Uterus (tissue), 2 donors: ENCODE measurements at regions not wholly inside any gene's neighbourhood (a gene's known extent, or its start where the extent isn't known, plus 50 kb on each side); places are given as distances from the start of the nearest gene placed in this dataset.

Source experiments
- POLR2A ChIP-seq, 2 donors: fragments of 450-650 bp; IDR thresholded peaks; one replicate each; pipeline ENCODE4 v1.6.1; 2016; ENCODE audit warnings: antibody characterized with exemption in 2 of 2, mild to moderate bottlenecking in 1 of 2, moderate library complexity in 1 of 2
- TF ChIP-seq, protein P1 (sequence below), 4 experiments: fragments of 200-600 bp in 2 of 4; fragments of 450-650 bp in 2 of 4; sonication (generic) in 2 of 4; IDR thresholded peaks; one replicate each; pipeline ENCODE4 v1.5.1; 2016 to 2019; ENCODE audit warnings: antibody characterized with exemption in 4 of 4, mild to moderate bottlenecking in 2 of 4, moderate library complexity in 1 of 4

DNA sequence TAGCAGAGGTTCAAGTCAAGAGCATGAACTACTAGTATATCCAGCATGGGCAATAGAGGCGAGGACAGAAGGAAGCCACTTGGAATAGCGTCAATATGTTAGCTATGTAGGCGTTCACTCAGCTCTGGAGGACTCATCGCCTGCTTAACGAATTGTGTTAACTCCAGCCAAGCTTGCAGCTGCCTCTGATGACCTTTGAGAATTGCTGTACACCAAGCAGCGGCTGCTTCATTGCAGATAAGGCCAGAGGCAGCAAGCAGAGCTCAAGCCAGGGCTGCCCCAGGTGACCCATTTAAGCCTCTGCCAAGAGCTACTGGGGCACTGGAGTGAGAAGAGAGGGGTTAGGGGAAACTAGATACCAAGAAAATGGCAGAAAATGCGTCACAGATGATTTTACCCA, 160.2 kb upstream of the IGFBP7 start:
- TF ChIP-seq, protein P1, sequence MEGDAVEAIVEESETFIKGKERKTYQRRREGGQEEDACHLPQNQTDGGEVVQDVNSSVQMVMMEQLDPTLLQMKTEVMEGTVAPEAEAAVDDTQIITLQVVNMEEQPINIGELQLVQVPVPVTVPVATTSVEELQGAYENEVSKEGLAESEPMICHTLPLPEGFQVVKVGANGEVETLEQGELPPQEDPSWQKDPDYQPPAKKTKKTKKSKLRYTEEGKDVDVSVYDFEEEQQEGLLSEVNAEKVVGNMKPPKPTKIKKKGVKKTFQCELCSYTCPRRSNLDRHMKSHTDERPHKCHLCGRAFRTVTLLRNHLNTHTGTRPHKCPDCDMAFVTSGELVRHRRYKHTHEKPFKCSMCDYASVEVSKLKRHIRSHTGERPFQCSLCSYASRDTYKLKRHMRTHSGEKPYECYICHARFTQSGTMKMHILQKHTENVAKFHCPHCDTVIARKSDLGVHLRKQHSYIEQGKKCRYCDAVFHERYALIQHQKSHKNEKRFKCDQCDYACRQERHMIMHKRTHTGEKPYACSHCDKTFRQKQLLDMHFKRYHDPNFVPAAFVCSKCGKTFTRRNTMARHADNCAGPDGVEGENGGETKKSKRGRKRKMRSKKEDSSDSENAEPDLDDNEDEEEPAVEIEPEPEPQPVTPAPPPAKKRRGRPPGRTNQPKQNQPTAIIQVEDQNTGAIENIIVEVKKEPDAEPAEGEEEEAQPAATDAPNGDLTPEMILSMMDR (IDR thresholded peaks at IDR 0.05) = no peak
- TF ChIP-seq POLR2A (IDR thresholded peaks at IDR 0.05) = no peak
